Suprapubic skin (tissue), 4 donors: ENCODE measurements at regions not wholly inside any gene's neighbourhood (a gene's known extent, or its start where the extent isn't known, plus 50 kb on each side); places are given as distances from the start of the nearest gene placed in this dataset.

Experiments
- EP300 ChIP-seq: sonication (generic); formaldehyde crosslinking; IDR thresholded peaks from one replicate; pipeline ENCODE4 v1.6.1; 2017; ENCODE audit warnings: antibody characterized with exemption
- POLR2A ChIP-seq, 2 donors: fragments of 450-650 bp; IDR thresholded peaks; one replicate each; pipeline ENCODE4 v1.6.1; 2017; ENCODE audit warnings: antibody characterized with exemption in 2 of 2, mild to moderate bottlenecking in 2 of 2, moderate library complexity in 2 of 2
- POLR2AphosphoS5 ChIP-seq, 3 donors: sonication (generic); formaldehyde crosslinking; IDR thresholded peaks; one replicate each; pipeline ENCODE4 v1.6.1; 2017; ENCODE audit warnings: antibody characterized with exemption in 3 of 3
- TF ChIP-seq, protein P1 (sequence below), 2 donors: fragments of 200-600 bp in 1 of 2; fragments of 450-650 bp in 1 of 2; sonication (generic) in 1 of 2; IDR thresholded peaks; one replicate each; pipeline ENCODE4 v1.5.1; 2016 to 2019; ENCODE audit warnings: antibody characterized with exemption in 2 of 2, mild to moderate bottlenecking in 1 of 2, moderate library complexity in 1 of 2

DNA sequence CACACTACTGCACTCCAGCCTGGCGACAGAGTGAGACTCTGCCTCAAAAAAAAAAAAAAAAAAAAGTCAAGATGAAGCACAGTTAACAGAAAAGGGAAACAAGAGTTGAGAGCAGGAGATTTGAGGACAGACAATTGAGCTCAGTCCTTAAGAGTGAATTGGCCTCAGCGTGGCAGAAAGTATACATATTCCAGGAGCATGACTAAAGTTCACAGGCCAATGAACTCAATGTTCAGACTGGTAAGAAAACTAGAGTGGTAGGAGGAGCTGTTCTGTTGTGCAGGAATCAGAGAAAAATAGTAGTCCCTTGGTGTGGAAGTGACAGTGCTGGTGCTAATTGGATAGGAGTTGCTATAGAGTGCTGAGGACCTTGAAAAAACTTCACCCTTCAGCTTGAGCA is 60.0 kb downstream of the NRN1 start:
- TF ChIP-seq EP300 (no peak), POLR2A (IDR thresholded peaks at IDR 0.05) (no peak), POLR2AphosphoS5 (IDR thresholded peaks at IDR 0.05) (no peak)
- TF ChIP-seq, protein P1, sequence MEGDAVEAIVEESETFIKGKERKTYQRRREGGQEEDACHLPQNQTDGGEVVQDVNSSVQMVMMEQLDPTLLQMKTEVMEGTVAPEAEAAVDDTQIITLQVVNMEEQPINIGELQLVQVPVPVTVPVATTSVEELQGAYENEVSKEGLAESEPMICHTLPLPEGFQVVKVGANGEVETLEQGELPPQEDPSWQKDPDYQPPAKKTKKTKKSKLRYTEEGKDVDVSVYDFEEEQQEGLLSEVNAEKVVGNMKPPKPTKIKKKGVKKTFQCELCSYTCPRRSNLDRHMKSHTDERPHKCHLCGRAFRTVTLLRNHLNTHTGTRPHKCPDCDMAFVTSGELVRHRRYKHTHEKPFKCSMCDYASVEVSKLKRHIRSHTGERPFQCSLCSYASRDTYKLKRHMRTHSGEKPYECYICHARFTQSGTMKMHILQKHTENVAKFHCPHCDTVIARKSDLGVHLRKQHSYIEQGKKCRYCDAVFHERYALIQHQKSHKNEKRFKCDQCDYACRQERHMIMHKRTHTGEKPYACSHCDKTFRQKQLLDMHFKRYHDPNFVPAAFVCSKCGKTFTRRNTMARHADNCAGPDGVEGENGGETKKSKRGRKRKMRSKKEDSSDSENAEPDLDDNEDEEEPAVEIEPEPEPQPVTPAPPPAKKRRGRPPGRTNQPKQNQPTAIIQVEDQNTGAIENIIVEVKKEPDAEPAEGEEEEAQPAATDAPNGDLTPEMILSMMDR (IDR thresholded peaks at IDR 0.05) = no peak
